Activated naive CD4-positive, alpha-beta T cell (primary cell): ENCODE measurements at regions not wholly inside any gene's neighbourhood (a gene's known extent, or its start where the extent isn't known, plus 50 kb on each side); places are given as distances from the start of the nearest gene placed in this dataset.

ENCODE experiments used
- DNase-seq, 4 experiments: peaks; one replicate each; lab custom pipeline; 2025; lab: John Stamatoyannopoulos, UW

- DNase-seq: no peak
Measured at GRCh38 chr2:121095257-121096080, 189.5 kb downstream of the TFCP2L1 start.

GRCh38 chr2:121096611-121097010 lies 188.4 kb downstream of the TFCP2L1 start:
- no peak for DNase-seq

GRCh38 chr2:121098556-121098955 lies 186.4 kb downstream of the TFCP2L1 start:
- DNase-seq: no peak

- no peak for DNase-seq
Measured at GRCh38 chr2:121099329-121100290, 185.4 kb downstream of the TFCP2L1 start.

- no peak for DNase-seq
Measured at GRCh38 chr2:121101093-121101715, 183.8 kb downstream of the TFCP2L1 start.

- DNase-seq: no peak
Measured at GRCh38 chr2:121102941-121103340, 182.1 kb downstream of the TFCP2L1 start.

- DNase-seq: no peak
Measured at GRCh38 chr2:121103960-121104359, 181.0 kb downstream of the TFCP2L1 start.

GRCh38 chr2:121104721-121105141 lies 180.3 kb downstream of the TFCP2L1 start:
- no peak for DNase-seq

- DNase-seq: no peak
Measured at GRCh38 chr2:121110924-121111323, 174.1 kb downstream of the TFCP2L1 start.

- DNase-seq: no peak
Measured at GRCh38 chr2:121118951-121119350, 166.1 kb downstream of the TFCP2L1 start.

GRCh38 chr2:121120411-121120810 lies 164.6 kb downstream of the TFCP2L1 start:
- DNase-seq: no peak

GRCh38 chr2:121120991-121121390 lies 164.0 kb downstream of the TFCP2L1 start:
- DNase-seq: no peak

- DNase-seq: no peak
Measured at GRCh38 chr2:121121661-121122060, 163.3 kb downstream of the TFCP2L1 start.

GRCh38 chr2:121123268-121123667 lies 161.7 kb downstream of the TFCP2L1 start:
- no peak for DNase-seq

GRCh38 chr2:121124330-121124729 lies 160.7 kb downstream of the TFCP2L1 start:
- no peak for DNase-seq

- DNase-seq: no peak
Measured at GRCh38 chr2:121125350-121125749, 159.7 kb downstream of the TFCP2L1 start.

GRCh38 chr2:121128741-121129659 lies 156.0 kb downstream of the TFCP2L1 start:
- DNase-seq: no peak

- DNase-seq: no peak
Measured at GRCh38 chr2:121129692-121130091, 155.3 kb downstream of the TFCP2L1 start.

- no peak for DNase-seq
Measured at GRCh38 chr2:121130301-121130850, 154.6 kb downstream of the TFCP2L1 start.

- DNase-seq: no peak
Measured at GRCh38 chr2:121131375-121131774, 153.6 kb downstream of the TFCP2L1 start.
